Epithelial cell of proximal tubule (primary cell): ENCODE measurements at regions not wholly inside any gene's neighbourhood (a gene's known extent, or its start where the extent isn't known, plus 50 kb on each side); places are given as distances from the start of the nearest gene placed in this dataset.
"Not testable (repeated sequence)": the region's sequence is repeated elsewhere in the genome, so short reads cannot be mapped to it uniquely, and the experiment has no call there.

ENCODE experiments used
- DNase-seq: peaks from one replicate; pipeline ENCODE4 v3.0.0-alpha.2; 2011; ENCODE audit warnings: low read depth
- H3K4me3 ChIP-seq: 2 replicates; pipeline ENCODE4 v1.5.1; 2011; ENCODE audit warnings: low read depth, mild to moderate bottlenecking, low read length
- CTCF ChIP-seq: conservative IDR thresholded peaks from 2 replicates; pipeline ENCODE4 v1.5.1; 2012; ENCODE audit warnings: low read depth, mild to moderate bottlenecking, low read length

DNA sequence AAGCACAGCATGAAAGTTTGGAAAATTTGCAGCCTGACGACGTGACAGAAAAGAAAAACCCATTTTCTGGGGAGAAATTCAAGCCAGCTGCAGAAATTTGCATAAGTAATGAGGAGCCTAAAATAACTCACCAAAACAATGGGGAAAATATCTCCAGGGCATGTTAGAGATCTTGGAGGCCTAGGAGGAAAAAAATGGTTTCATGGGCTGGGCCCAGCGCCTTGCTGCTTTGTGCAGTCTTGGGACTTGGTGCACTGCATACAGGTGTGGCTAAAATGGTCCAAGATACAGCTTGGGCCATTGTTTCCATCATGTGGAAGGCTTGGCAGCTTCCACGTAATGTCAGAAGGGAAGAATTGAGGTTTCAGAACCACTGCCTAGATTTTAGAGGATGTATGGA lies 428.5 kb upstream of the FRG2C start:
- TF ChIP-seq CTCF = no peak
- no peak overlapping the region for H3K4me3 ChIP-seq
- no peak for DNase-seq

DNA sequence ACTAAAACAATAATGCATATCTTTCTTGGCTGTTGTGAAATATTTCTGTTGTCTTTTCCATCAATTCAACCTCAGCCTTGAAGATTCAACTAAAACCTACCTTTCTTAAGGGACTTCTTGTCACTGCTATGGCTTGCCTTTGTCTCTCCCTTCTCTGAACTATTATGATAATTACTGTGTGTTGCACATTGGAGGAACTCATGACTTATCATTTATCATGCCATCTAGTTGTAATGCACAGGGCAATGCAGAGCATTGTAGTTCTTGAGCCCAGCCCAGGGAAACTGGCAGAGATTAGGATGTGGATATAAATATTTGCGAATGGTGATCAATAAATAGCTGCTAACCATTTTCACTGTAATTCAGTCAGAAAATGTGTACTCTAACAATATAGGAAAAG lies 427.1 kb upstream of the FRG2C start:
- TF ChIP-seq CTCF = no peak
- DNase-seq = no peak
- no peak overlapping the region for H3K4me3 ChIP-seq

DNA sequence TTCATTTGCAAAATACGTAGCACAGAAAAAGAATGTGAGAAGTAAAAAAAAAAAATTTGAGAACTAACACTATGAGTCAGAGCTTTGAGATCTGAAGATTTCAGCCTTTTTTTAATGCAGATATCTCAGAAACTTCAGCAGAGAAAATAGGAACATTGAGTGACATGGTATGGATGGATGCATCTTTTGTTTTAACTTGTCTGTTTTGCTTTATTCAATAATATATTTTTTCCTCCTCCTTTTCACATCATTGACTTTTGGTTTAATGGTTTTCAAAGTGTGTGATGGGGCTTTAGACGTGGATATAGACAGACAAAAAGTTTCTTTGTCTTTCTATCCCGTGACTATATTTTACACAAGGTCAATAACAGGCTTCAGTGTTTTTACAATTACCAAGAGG lies 426.7 kb upstream of the FRG2C start:
- no peak for DNase-seq
- H3K4me3 ChIP-seq = no peak overlapping the region
- TF ChIP-seq CTCF = no peak

DNA sequence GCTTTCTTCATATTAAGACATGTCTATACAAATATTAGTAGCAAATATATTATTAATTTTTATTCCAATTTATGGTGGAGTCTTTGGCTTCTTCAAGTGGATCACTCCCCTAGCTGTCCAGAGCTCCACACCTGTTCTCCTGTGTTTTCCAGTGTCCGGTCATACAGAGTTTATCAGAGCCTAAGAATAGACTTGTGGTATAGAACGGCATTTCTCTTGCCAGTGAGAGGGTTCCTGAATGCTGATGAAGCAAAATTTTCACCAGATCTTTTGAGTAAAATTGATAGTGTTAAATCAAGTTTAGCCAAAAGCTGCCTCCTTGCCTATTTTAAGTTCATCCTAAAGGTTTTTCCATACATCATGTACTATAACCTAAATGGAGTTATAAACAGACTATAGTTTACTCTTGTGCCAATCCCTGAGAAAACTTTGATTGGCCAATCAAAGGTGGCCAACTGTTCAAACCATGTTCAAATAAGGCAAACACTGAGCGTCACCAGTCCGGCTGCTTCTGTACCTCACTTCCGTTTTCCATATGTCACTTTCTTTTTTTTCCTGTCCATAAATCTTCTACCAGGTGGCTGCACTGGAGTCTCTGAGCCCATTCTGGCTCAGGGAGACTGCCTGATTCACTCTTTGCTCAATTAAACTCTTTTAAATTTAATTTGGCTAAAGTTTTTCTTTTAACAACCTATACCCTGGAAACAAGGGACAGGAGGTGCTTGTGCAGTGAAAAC lies 422.7 kb upstream of the FRG2C start:
- not testable (repeated sequence) for H3K4me3 ChIP-seq, DNase-seq

DNA sequence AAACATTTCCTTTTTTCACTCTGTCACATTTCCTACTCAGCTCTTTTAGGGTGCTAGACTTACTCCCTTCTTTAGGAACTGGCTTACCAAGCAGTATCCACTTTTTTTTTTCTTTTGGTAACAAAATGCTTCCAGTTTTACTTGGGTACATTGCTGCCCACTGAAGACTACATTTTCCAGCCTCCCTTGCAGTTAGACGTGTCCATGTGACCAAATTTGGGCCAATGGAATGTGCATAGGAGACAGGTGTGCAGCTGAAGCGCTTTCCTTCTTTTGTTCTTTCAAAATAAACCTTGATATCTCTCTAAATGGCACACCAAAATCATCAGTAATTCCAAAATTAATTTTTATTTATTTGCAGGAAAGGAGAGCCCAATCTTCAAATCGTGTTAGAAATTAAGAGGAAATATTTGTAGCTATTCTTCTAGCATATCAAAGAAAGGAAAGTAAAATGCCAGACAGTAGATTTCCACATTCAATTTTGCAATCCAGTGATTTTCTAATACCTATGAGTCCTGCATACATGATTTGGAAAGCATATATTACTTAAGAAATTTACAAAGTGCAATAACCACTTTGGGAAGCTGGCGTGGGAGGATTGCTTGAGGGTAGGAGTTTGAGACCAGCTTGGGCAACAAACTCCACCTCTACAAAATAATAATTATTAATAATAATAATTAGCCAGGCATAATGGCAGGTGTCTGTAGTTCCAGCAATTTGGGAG lies 422.0 kb upstream of the FRG2C start:
- DNase-seq = no peak
- no peak overlapping the region for H3K4me3 ChIP-seq
- TF ChIP-seq CTCF = no peak

DNA sequence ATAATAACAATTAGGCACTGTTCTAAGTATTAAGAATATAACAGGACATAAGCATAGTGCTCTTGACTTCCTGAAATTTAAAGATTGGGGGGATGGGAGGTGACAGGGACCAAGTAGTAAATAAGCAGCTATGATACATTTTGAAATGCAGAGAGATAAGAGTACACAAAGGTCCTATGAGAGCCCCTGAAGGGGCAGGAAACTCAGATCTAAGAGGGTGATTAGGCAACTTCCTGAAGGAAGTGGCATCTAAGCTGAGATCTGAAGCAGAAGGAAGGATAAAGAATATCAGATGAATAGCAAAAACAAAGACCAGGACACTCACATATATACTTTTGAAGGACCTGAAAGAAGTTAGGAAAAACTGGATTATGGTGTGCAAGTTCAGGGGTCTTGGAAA lies 415.2 kb upstream of the FRG2C start:
- DNase-seq = no peak
- no peak for TF ChIP-seq CTCF
- no peak overlapping the region for H3K4me3 ChIP-seq

- DNase-seq = no peak
- no peak overlapping the region for H3K4me3 ChIP-seq
- TF ChIP-seq CTCF = no peak
Observed at GRCh38 chr3:75254685-75255084, 409.4 kb upstream of the FRG2C start.
